Chondrocyte (in vitro differentiated cells): ENCODE measurements at regions not wholly inside any gene's neighbourhood (a gene's known extent, or its start where the extent isn't known, plus 50 kb on each side); places are given as distances from the start of the nearest gene placed in this dataset.

Experiments used
- DNase-seq: peaks from one replicate; pipeline ENCODE4 v3.0.0; 2021; ENCODE audit warnings: mixed read lengths, low spot score
- H3K27ac Mint-ChIP-seq: one replicate; pipeline ENCODE4 v1.8.0; 2021; ENCODE audit warnings: mild to moderate bottlenecking, moderate library complexity, mixed read lengths; ENCODE audit not compliant: unreplicated experiment
- H3K27me3 Mint-ChIP-seq: 2 replicates; pipeline ENCODE4 v1.8.0; 2021; ENCODE audit warnings: low read depth, mixed read lengths
- H3K36me3 Mint-ChIP-seq: 2 replicates; pipeline ENCODE4 v1.8.0; 2021; ENCODE audit warnings: low read depth, mixed read lengths
- H3K4me1 Mint-ChIP-seq: 2 replicates; pipeline ENCODE4 v1.8.0; 2021; ENCODE audit warnings: low read depth, mild to moderate bottlenecking, mixed read lengths
- H3K4me3 Mint-ChIP-seq: one replicate; pipeline ENCODE4 v1.8.0; 2021; ENCODE audit warnings: mild to moderate bottlenecking, moderate library complexity, mixed read lengths; ENCODE audit not compliant: unreplicated experiment
- H3K9me3 Mint-ChIP-seq: 2 replicates; pipeline ENCODE4 v1.8.0; 2021; ENCODE audit warnings: low read depth, mixed read lengths
- CTCF ChIP-seq: fragments of 200-600 bp; sonication (generic); IDR thresholded peaks from 2 replicates; pipeline ENCODE4 v1.5.0; 2021; ENCODE audit warnings: antibody characterized with exemption, mild to moderate bottlenecking, moderate library complexity

- DNase-seq = no peak
- no peak overlapping the region for H3K4me3 Mint-ChIP-seq
- TF ChIP-seq CTCF = no peak
- H3K36me3 Mint-ChIP-seq = no peaks in the 10 kb centered on the region
- H3K27ac Mint-ChIP-seq = no peak overlapping the region
- H3K9me3 Mint-ChIP-seq = no peaks in the 10 kb centered on the region
- H3K4me1 Mint-ChIP-seq = no peaks in the 10 kb centered on the region
- H3K27me3 Mint-ChIP-seq = peaks cover 27% of the 10 kb centered on the region
Measured at GRCh38 chr2:109070290-109070689, 58.7 kb upstream of the SH3RF3 start.

- Mint-ChIP-seq H3K27me3 (peaks cover 29% of the 10 kb centered on the region), H3K36me3 (no peaks in the 10 kb centered on the region), H3K9me3 (no peaks in the 10 kb centered on the region), H3K27ac (no peak overlapping the region), H3K4me1 (no peaks in the 10 kb centered on the region), H3K4me3 (no peak overlapping the region)
- no peak for DNase-seq
- no peak for TF ChIP-seq CTCF
Measured at GRCh38 chr2:109069331-109070194, 59.4 kb upstream of the SH3RF3 start.

GRCh38 chr2:109068811-109069210, 60.2 kb upstream of the SH3RF3 start:
- Mint-ChIP-seq H3K27me3 (peaks cover 29% of the 10 kb centered on the region), H3K4me1 (no peaks in the 10 kb centered on the region), H3K36me3 (no peaks in the 10 kb centered on the region), H3K27ac (no peak overlapping the region), H3K4me3 (no peak overlapping the region), H3K9me3 (no peaks in the 10 kb centered on the region)
- no peak for DNase-seq
- TF ChIP-seq CTCF = no peak

GRCh38 chr2:109067631-109068125, 61.3 kb upstream of the SH3RF3 start:
- Mint-ChIP-seq H3K4me1 (peaks cover 4% of the 10 kb centered on the region), H3K4me3 (no peak overlapping the region), H3K27ac (no peak overlapping the region), H3K36me3 (no peaks in the 10 kb centered on the region), H3K27me3 (peaks cover 31% of the 10 kb centered on the region), H3K9me3 (no peaks in the 10 kb centered on the region)
- no peak for DNase-seq
- no peak for TF ChIP-seq CTCF

- peaks cover 31% of the 10 kb centered on the region for H3K27me3 Mint-ChIP-seq
- TF ChIP-seq CTCF = no peak
- H3K36me3 Mint-ChIP-seq = no peaks in the 10 kb centered on the region
- no peaks in the 10 kb centered on the region for H3K9me3 Mint-ChIP-seq
- no peak overlapping the region for H3K4me3 Mint-ChIP-seq
- peaks cover 4% of the 10 kb centered on the region for H3K4me1 Mint-ChIP-seq
- H3K27ac Mint-ChIP-seq = no peak overlapping the region
- no peak for DNase-seq
Measured at GRCh38 chr2:109066917-109067597, 61.9 kb upstream of the SH3RF3 start.
